OCI-LY3 (cell line): ENCODE measurements at regions not wholly inside any gene's neighbourhood (a gene's known extent, or its start where the extent isn't known, plus 50 kb on each side); places are given as distances from the start of the nearest gene placed in this dataset.

Experiments used
- H2AFZ ChIP-seq: fragments of 200-600, 300-600 bp; shearing (Covaris generic); 2 replicates; pipeline ENCODE4 v1.6.0; 2014; ENCODE audit warnings: antibody characterized with exemption, low read depth, low read length
- H3K27ac ChIP-seq: fragments of 200-600, 300-600 bp; sonication (generic); 2 replicates; pipeline ENCODE4 v1.5.1; 2014; ENCODE audit warnings: mild to moderate bottlenecking, low read length, moderate library complexity, mixed read lengths
- H3K27me3 ChIP-seq: fragments of 200-600, 300-600 bp; sonication (generic); 2 replicates; pipeline ENCODE4 v1.6.1; 2014; ENCODE audit warnings: low read depth, low read length, mixed read lengths
- H3K36me3 ChIP-seq: fragments of 200-600, 300-600 bp; sonication (generic); replicated peaks from 2 replicates; pipeline ENCODE3; 2014; ENCODE audit warnings: low read depth, low read length, mixed read lengths
- H3K4me1 ChIP-seq: fragments of 300-600, 200-600 bp; sonication (generic); 2 replicates; pipeline ENCODE4 v1.6.1; 2014; ENCODE audit warnings: low read length, mixed read lengths
- H3K4me2 ChIP-seq: fragments of 200-600, 300-600 bp; sonication (generic); 2 replicates; pipeline ENCODE4 v1.6.1; 2014; ENCODE audit warnings: low read length, mixed read lengths
- H3K4me3 ChIP-seq: fragments of 300-600, 200-600 bp; sonication (generic); 2 replicates; pipeline ENCODE4 v1.5.1; 2014; ENCODE audit warnings: antibody characterized with exemption, mild to moderate bottlenecking, low read length, moderate library complexity
- H3K79me2 ChIP-seq: fragments of 300-600, 200-600 bp; shearing (Covaris generic); 2 replicates; pipeline ENCODE4 v1.6.1; 2014; ENCODE audit warnings: mild to moderate bottlenecking, low read length, mixed read lengths
- H3K9ac ChIP-seq: fragments of 300-600, 200-600 bp; shearing (Covaris generic); 2 replicates; pipeline ENCODE4 v1.6.0; 2014; ENCODE audit warnings: mild to moderate bottlenecking, low read length, moderate library complexity
- H3K9me3 ChIP-seq: fragments of 200-600, 300-600 bp; shearing (Covaris generic); 2 replicates; pipeline ENCODE4 v1.6.1; 2014; ENCODE audit warnings: low read length, mixed read lengths; ENCODE audit not compliant: insufficient read depth
- H4K20me1 ChIP-seq: fragments of 200-600, 300-600 bp; sonication (generic); 2 replicates; pipeline ENCODE4 v1.6.1; 2016; ENCODE audit warnings: low read length, mixed read lengths; ENCODE audit not compliant: insufficient read depth
- EZH2phosphoT487 ChIP-seq: fragments of 200-600 bp; shearing (Covaris generic); IDR thresholded peaks from 2 replicates; pipeline ENCODE4 v1.6.1; 2018; ENCODE audit warnings: antibody characterized with exemption, mixed run types, low read depth
- TF ChIP-seq, protein P1 (sequence below): fragments of 200-600, 300-600 bp; sonication (generic); IDR thresholded peaks from 2 replicates; pipeline ENCODE4 v1.5.1; 2014; ENCODE audit warnings: antibody characterized with exemption, low read length, low read depth

DNA sequence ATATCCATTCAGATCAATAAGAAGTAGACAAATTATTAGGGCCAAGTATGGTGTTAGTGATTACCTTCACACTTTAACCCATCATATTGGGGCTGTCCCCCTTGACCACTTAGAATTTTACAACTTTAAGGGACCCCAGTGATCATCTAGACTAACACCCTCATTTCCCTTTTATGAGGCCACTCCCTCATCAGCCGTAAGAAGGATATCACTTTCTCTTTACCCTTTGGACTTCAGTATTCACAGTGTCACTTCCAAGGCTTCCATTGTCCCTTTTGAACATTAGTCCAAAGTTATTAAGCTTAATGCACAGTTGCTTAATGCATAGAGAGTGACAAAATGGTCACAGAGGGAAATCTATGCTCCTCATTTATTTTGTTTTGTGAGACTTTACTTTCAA, 172.4 kb upstream of the MPPED2 start:
- no peaks in the 10 kb centered on the region for H3K79me2 ChIP-seq
- no peak overlapping the region for H3K4me3 ChIP-seq
- H4K20me1 ChIP-seq, result no peaks in the 10 kb centered on the region
- H2AFZ ChIP-seq, result no peak overlapping the region
- H3K4me1 ChIP-seq, result peaks cover 48% of the 10 kb centered on the region
- no peak overlapping the region; the same call in 1 of the 2 replicates for H3K4me2 ChIP-seq
- H3K9ac ChIP-seq, result no peak overlapping the region
- no peak overlapping the region for H3K27ac ChIP-seq
- peaks cover 19% of the 10 kb centered on the region for H3K36me3 ChIP-seq
- no peak for TF ChIP-seq EZH2phosphoT487
- TF ChIP-seq, protein P1, sequence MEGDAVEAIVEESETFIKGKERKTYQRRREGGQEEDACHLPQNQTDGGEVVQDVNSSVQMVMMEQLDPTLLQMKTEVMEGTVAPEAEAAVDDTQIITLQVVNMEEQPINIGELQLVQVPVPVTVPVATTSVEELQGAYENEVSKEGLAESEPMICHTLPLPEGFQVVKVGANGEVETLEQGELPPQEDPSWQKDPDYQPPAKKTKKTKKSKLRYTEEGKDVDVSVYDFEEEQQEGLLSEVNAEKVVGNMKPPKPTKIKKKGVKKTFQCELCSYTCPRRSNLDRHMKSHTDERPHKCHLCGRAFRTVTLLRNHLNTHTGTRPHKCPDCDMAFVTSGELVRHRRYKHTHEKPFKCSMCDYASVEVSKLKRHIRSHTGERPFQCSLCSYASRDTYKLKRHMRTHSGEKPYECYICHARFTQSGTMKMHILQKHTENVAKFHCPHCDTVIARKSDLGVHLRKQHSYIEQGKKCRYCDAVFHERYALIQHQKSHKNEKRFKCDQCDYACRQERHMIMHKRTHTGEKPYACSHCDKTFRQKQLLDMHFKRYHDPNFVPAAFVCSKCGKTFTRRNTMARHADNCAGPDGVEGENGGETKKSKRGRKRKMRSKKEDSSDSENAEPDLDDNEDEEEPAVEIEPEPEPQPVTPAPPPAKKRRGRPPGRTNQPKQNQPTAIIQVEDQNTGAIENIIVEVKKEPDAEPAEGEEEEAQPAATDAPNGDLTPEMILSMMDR, result no peak
- peaks cover 19% of the 10 kb centered on the region for H3K9me3 ChIP-seq
- H3K27me3 ChIP-seq, result no peaks in the 10 kb centered on the region

DNA sequence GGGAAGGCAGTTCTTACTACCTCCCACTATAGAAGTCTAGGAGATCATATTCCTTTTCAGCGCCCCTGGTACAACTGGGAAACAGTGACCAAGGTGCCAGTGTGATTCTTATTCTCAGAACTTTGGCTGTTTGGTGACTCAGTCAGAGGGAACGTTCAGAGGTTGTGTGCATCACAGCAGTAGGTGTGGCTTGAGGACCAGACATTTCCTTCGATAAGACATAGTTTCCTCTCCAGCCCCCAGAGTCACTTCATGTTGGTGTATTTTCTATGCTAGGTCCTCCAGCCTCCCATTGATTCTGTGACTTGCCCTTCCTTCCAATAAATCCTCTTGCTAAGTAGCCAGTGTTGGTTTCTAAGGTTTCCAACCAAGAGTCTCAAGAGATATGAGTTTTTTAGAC, 171.9 kb upstream of the MPPED2 start:
- no peak overlapping the region for H3K4me3 ChIP-seq
- no peak overlapping the region for H3K4me2 ChIP-seq
- peaks cover 14% of the 10 kb centered on the region for H3K9me3 ChIP-seq
- no peaks in the 10 kb centered on the region for H3K27me3 ChIP-seq
- no peak overlapping the region for H2AFZ ChIP-seq
- H4K20me1 ChIP-seq, result no peaks in the 10 kb centered on the region
- H3K79me2 ChIP-seq, result no peaks in the 10 kb centered on the region
- TF ChIP-seq EZH2phosphoT487, result no peak
- TF ChIP-seq, protein P1, result no peak
- H3K36me3 ChIP-seq, result peaks cover 14% of the 10 kb centered on the region
- no peak overlapping the region for H3K27ac ChIP-seq
- H3K9ac ChIP-seq, result no peak overlapping the region
- H3K4me1 ChIP-seq, result peaks cover 47% of the 10 kb centered on the region

GRCh38 chr11:30753994-30754393, 167.8 kb upstream of the MPPED2 start:
- Histone ChIP-seq H3K36me3 (no peaks in the 10 kb centered on the region), H3K9ac (no peak overlapping the region), H3K4me3 (no peak overlapping the region), H2AFZ (no peak overlapping the region), H3K4me2 (no peak overlapping the region), H3K27me3 (no peaks in the 10 kb centered on the region), H3K4me1 (peaks cover 47% of the 10 kb centered on the region), H3K27ac (no peak overlapping the region), H3K79me2 (no peaks in the 10 kb centered on the region), H4K20me1 (no peaks in the 10 kb centered on the region), H3K9me3 (no peaks in the 10 kb centered on the region)
- TF ChIP-seq EZH2phosphoT487, result no peak

- no peak overlapping the region for H3K4me2 ChIP-seq
- no peaks in the 10 kb centered on the region for H3K27me3 ChIP-seq
- no peak overlapping the region for H3K27ac ChIP-seq
- no peak overlapping the region for H3K4me3 ChIP-seq
- no peaks in the 10 kb centered on the region for H3K9me3 ChIP-seq
- H3K9ac ChIP-seq, result no peak overlapping the region
- H3K4me1 ChIP-seq, result peaks cover 47% of the 10 kb centered on the region
- H3K36me3 ChIP-seq, result no peaks in the 10 kb centered on the region
- no peaks in the 10 kb centered on the region for H4K20me1 ChIP-seq
- H2AFZ ChIP-seq, result no peak overlapping the region
- no peak for TF ChIP-seq EZH2phosphoT487
- TF ChIP-seq, protein P1, result no peak
- no peaks in the 10 kb centered on the region for H3K79me2 ChIP-seq
Measured at GRCh38 chr11:30753504-30753903, 167.4 kb upstream of the MPPED2 start.

- Histone ChIP-seq H2AFZ (no peak overlapping the region), H3K4me2 (no peak overlapping the region), H3K9me3 (no peaks in the 10 kb centered on the region), H3K4me1 (peaks cover 11% of the 10 kb centered on the region), H3K36me3 (no peaks in the 10 kb centered on the region), H3K9ac (no peak overlapping the region), H3K27ac (no peak overlapping the region), H3K4me3 (no peak overlapping the region), H3K79me2 (no peaks in the 10 kb centered on the region), H4K20me1 (no peaks in the 10 kb centered on the region), H3K27me3 (no peaks in the 10 kb centered on the region)
- TF ChIP-seq, protein P1, result no peak
- TF ChIP-seq EZH2phosphoT487, result no peak
Measured at GRCh38 chr11:30749268-30749667, 163.1 kb upstream of the MPPED2 start.
